ENCODE measurements at regions not wholly inside any gene's neighbourhood (a gene's known extent, or its start where the extent isn't known, plus 50 kb on each side); places are given as distances from the start of the nearest gene placed in this dataset.

- CTCF ChIA-PET: interaction anchor here (0.7 kb wide), 1 partner anchor 1102 kb away, joined by 3 read pairs; no protein-coding TSS in a partner anchor
- H3K36me3 Mint-ChIP-seq (ENCODE audit: insufficient read depth, unreplicated experiment): no peaks in the 10 kb centered on the region
Observed at GRCh38 chr4:181951265-181951664, 291.9 kb upstream of the TENM3 start.

DNA sequence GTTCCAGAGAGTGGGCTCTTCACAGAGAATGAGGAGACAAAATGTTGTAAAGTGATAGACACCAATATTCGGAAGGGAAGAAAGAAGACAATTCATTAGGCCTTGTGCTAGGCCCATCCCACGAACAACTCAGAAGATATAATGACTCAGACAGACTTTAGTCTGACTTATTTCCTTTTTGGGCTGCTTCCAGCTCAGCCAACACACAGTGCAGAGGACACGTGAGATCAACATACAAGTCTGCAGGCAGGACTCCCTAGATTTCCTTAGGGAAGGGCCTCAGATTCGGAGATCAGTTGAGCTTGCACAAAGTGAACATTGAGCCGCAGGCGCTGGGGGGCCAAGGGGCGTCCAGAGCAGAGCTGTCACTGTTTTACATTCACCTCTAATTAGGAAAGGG lies 290.7 kb upstream of the TENM3 start:
- Mint-ChIP-seq H3K9me3 (ENCODE audit: unreplicated experiment) (no peaks in the 10 kb centered on the region), H3K4me1 (ENCODE audit: insufficient read depth, unreplicated experiment) (peaks cover 27% of the 10 kb centered on the region), H3K4me3 (ENCODE audit: unreplicated experiment) (no peak overlapping the region), H3K27ac (ENCODE audit: low read depth, unreplicated experiment) (peak overlapping the region; percentile 92), H3K36me3 (ENCODE audit: insufficient read depth, unreplicated experiment) (no peaks in the 10 kb centered on the region), H3K27me3 (ENCODE audit: insufficient read depth, unreplicated experiment) (no peaks in the 10 kb centered on the region)
- TF ChIP-seq, protein P1, sequence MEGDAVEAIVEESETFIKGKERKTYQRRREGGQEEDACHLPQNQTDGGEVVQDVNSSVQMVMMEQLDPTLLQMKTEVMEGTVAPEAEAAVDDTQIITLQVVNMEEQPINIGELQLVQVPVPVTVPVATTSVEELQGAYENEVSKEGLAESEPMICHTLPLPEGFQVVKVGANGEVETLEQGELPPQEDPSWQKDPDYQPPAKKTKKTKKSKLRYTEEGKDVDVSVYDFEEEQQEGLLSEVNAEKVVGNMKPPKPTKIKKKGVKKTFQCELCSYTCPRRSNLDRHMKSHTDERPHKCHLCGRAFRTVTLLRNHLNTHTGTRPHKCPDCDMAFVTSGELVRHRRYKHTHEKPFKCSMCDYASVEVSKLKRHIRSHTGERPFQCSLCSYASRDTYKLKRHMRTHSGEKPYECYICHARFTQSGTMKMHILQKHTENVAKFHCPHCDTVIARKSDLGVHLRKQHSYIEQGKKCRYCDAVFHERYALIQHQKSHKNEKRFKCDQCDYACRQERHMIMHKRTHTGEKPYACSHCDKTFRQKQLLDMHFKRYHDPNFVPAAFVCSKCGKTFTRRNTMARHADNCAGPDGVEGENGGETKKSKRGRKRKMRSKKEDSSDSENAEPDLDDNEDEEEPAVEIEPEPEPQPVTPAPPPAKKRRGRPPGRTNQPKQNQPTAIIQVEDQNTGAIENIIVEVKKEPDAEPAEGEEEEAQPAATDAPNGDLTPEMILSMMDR (IDR thresholded peaks at IDR 0.05; ENCODE audit: unreplicated experiment): no peak
- peak; percentile 93 for DNase-seq (ENCODE audit: unreplicated experiment)
- ChIA-PET CTCF (interaction anchor here (0.7 kb wide), 1 partner anchor 1076 kb away, joined by 3 read pairs; no protein-coding TSS in a partner anchor), POLR2A (interaction anchor here (2.3 kb wide), 1 partner anchor 20 kb away, joined by 6 read pairs; no protein-coding TSS in a partner anchor)
- BruUV-seq (replicated peaks): no TSS peak
- intact Hi-C loops (cut with micrococcal nuclease): loop anchor here (5.0 to 10.0 kb wide), 2 partner anchors 190 to 502 kb away; no protein-coding TSS in a partner anchor

More at GRCh38 chr4:181951265-181951664, 291.9 kb upstream of the TENM3 start:
- intact Hi-C loops (cut with micrococcal nuclease): loop anchor here (5.0 to 10.0 kb wide), 2 partner anchors 191 to 504 kb away; no protein-coding TSS in a partner anchor
- TF ChIP-seq, protein P1 (IDR thresholded peaks at IDR 0.05; ENCODE audit: unreplicated experiment): no peak
- no TSS peak for BruUV-seq (replicated peaks)
- peaks cover 20% of the 10 kb centered on the region for H3K4me1 Mint-ChIP-seq (ENCODE audit: insufficient read depth, unreplicated experiment)
- no peak overlapping the region for H3K4me3 Mint-ChIP-seq (ENCODE audit: unreplicated experiment)
- no peak for DNase-seq (ENCODE audit: unreplicated experiment)
- no peaks in the 10 kb centered on the region for H3K27me3 Mint-ChIP-seq (ENCODE audit: insufficient read depth, unreplicated experiment)
- H3K9me3 Mint-ChIP-seq (ENCODE audit: unreplicated experiment): no peaks in the 10 kb centered on the region
- POLR2A ChIA-PET: interaction anchor here (0.6 to 2.3 kb wide), 2 partner anchors 21 to 346 kb away, joined by 3 to 6 read pairs; no protein-coding TSS in a partner anchor
- peak overlapping the region; percentile 92 for H3K27ac Mint-ChIP-seq (ENCODE audit: low read depth, unreplicated experiment)

- Mint-ChIP-seq H3K4me1 (ENCODE audit: insufficient read depth, unreplicated experiment) (peaks cover 33% of the 10 kb centered on the region), H3K36me3 (ENCODE audit: insufficient read depth, unreplicated experiment) (no peaks in the 10 kb centered on the region), H3K9me3 (ENCODE audit: unreplicated experiment) (no peaks in the 10 kb centered on the region), H3K27me3 (ENCODE audit: insufficient read depth, unreplicated experiment) (no peaks in the 10 kb centered on the region), H3K27ac (ENCODE audit: low read depth, unreplicated experiment) (no peak overlapping the region), H3K4me3 (ENCODE audit: unreplicated experiment) (no peak overlapping the region)
- BruUV-seq (replicated peaks): no TSS peak
- CTCF ChIA-PET: interaction anchor here (0.7 kb wide), 1 partner anchor 728 kb away, joined by 3 read pairs; no protein-coding TSS in a partner anchor
- TF ChIP-seq, protein P1 (IDR thresholded peaks at IDR 0.05; ENCODE audit: unreplicated experiment): no peak
- intact Hi-C loops (cut with micrococcal nuclease): loop anchor here (10.0 kb wide), 1 partner anchor 498 kb away; no protein-coding TSS in a partner anchor
- POLR2A ChIA-PET: interaction anchor here (1.6 to 1.7 kb wide), 2 partner anchors 10 to 15 kb away, joined by 4 to 8 read pairs; no protein-coding TSS in a partner anchor
- DNase-seq (ENCODE audit: unreplicated experiment): no peak
Observed at GRCh38 chr4:181956512-181956911, 286.7 kb upstream of the TENM3 start.

- BruUV-seq (replicated peaks): no TSS peak
- H3K27me3 Mint-ChIP-seq (ENCODE audit: insufficient read depth, unreplicated experiment): no peaks in the 10 kb centered on the region
- H3K27ac Mint-ChIP-seq (ENCODE audit: low read depth, unreplicated experiment): peak overlapping the region; percentile 35
- ChIA-PET CTCF (no interaction called here), POLR2A (interaction anchor here (1.6 to 1.7 kb wide), 2 partner anchors 9 to 14 kb away, joined by 4 to 8 read pairs; no protein-coding TSS in a partner anchor)
- H3K9me3 Mint-ChIP-seq (ENCODE audit: unreplicated experiment): no peaks in the 10 kb centered on the region
- no peak overlapping the region for H3K4me3 Mint-ChIP-seq (ENCODE audit: unreplicated experiment)
- peaks cover 27% of the 10 kb centered on the region for H3K4me1 Mint-ChIP-seq (ENCODE audit: insufficient read depth, unreplicated experiment)
- peak; percentile 69 for DNase-seq (ENCODE audit: unreplicated experiment)
- intact Hi-C loops (cut with micrococcal nuclease): loop anchor here (10.0 kb wide), 1 partner anchor 498 kb away; no protein-coding TSS in a partner anchor
- TF ChIP-seq, protein P1 (IDR thresholded peaks at IDR 0.05; ENCODE audit: unreplicated experiment): no peak
- no peaks in the 10 kb centered on the region for H3K36me3 Mint-ChIP-seq (ENCODE audit: insufficient read depth, unreplicated experiment)
Observed at GRCh38 chr4:181957088-181957487, 286.1 kb upstream of the TENM3 start.
